ENCODE measurements at regions not wholly inside any gene's neighbourhood (a gene's known extent, or its start where the extent isn't known, plus 50 kb on each side); places are given as distances from the start of the nearest gene placed in this dataset.

DNA sequence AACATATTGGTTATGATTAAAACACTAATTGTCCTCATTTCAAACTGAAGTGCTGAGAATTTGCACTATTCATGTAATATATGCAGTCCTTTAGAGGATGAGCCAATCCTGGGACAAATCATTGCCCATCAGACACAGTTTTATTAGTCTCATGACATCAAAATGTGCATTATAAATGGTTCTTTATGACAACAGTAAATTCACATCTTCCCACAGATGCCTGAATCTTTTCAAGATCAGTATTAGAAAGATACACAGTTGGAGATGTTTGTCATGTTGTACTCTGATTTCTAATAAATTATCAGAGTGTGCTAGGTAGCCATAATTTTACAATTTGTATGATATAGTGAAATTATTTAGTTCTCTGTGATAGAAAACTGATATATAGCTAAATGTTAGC lies 813.5 kb downstream of the FAM181B start:
- Histone ChIP-seq H2AFZ (ENCODE audit: low read length) (no peak overlapping the region), H3K4me3 (replicated peaks in 1 of 3; ENCODE audit: insufficient read depth in 1 of 3, low read depth in 2 of 3, low read length in 3 of 3) (no peak overlapping the region), H3K36me3 (replicated peaks in 1 of 2; ENCODE audit: control insufficient read depth in 1 of 2, insufficient read depth in 2 of 2, low read length in 2 of 2) (no peaks in the 10 kb centered on the region), H4K20me1 (ENCODE audit: insufficient read depth, low read length) (no peaks in the 10 kb centered on the region), H3K27ac (ENCODE audit: extremely low read length, insufficient read depth, low read length) (no peak overlapping the region), H3K9ac (ENCODE audit: insufficient read depth, low read depth, low read length) (no peak overlapping the region), H3K4me1 (ENCODE audit: insufficient read depth, low read length) (no peaks in the 10 kb centered on the region), H3K79me2 (ENCODE audit: insufficient read depth, low read length) (no peaks in the 10 kb centered on the region), H3K4me2 (ENCODE audit: low read depth, low read length) (no peak overlapping the region), H3K27me3 (ENCODE audit: control insufficient read depth in 1 of 2, insufficient read depth in 2 of 2, low read length in 2 of 2) (no peaks in the 10 kb centered on the region), H3K9me3 (ENCODE audit: low read length) (no peaks in the 10 kb centered on the region)
- no peak for FAIRE-seq
- in situ Hi-C loops (cut with HindIII; ENCODE audit: extremely low pct_ligation_motif_present, low pct_unique_long_range_greater_than_20kb) (no loop called here), intact Hi-C loops (cut with micrococcal nuclease; ENCODE audit: unreplicated experiment) (no loop called here)
- no peak for ATAC-seq
- no peak for TF ChIP-seq ZFYVE20 (CRISPR knock-in tag; IDR thresholded peaks at IDR 0.05; ENCODE audit: borderline replicate concordance, low read depth)
- no peak for TF ChIP-seq ARHGAP35 (CRISPR knock-in tag; IDR thresholded peaks at IDR 0.05; ENCODE audit: borderline replicate concordance)
- TF ChIP-seq ELF1 (CRISPR knock-in tag; IDR thresholded peaks at IDR 0.05): no peak
- no peak for TF ChIP-seq HMG20A (CRISPR knock-in tag; IDR thresholded peaks at IDR 0.05; ENCODE audit: borderline replicate concordance)
- no peak for TF ChIP-seq ADNP (CRISPR knock-in tag; IDR thresholded peaks at IDR 0.05)
- TF ChIP-seq MYNN (CRISPR knock-in tag; IDR thresholded peaks at IDR 0.05; ENCODE audit: low read depth): no peak
- no peak for TF ChIP-seq ATF1 (CRISPR knock-in tag; IDR thresholded peaks at IDR 0.05)
- no peak for TF ChIP-seq ZNF235 (CRISPR knock-in tag; IDR thresholded peaks at IDR 0.05; ENCODE audit: borderline replicate concordance)
- no peak for TF ChIP-seq RARA (CRISPR knock-in tag; IDR thresholded peaks at IDR 0.05)
- TF ChIP-seq ZNF552 (CRISPR knock-in tag; IDR thresholded peaks at IDR 0.05; ENCODE audit: borderline replicate concordance): no peak
- TF ChIP-seq, protein P1, sequence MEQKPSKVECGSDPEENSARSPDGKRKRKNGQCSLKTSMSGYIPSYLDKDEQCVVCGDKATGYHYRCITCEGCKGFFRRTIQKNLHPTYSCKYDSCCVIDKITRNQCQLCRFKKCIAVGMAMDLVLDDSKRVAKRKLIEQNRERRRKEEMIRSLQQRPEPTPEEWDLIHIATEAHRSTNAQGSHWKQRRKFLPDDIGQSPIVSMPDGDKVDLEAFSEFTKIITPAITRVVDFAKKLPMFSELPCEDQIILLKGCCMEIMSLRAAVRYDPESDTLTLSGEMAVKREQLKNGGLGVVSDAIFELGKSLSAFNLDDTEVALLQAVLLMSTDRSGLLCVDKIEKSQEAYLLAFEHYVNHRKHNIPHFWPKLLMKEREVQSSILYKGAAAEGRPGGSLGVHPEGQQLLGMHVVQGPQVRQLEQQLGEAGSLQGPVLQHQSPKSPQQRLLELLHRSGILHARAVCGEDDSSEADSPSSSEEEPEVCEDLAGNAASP (CRISPR knock-in tag; IDR thresholded peaks at IDR 0.05; ENCODE audit: borderline replicate concordance): no peak
- BruUV-seq (replicated peaks): no TSS peak
- CTCF ChIA-PET (ENCODE audit: low intra/inter-chr PET ratio, low total read pairs): no interaction called here
- POLR2A ChIA-PET: no interaction called here
- no peak for DNase-seq (ENCODE audit: low spot score)
